Neural cell (in vitro differentiated cells): ENCODE measurements at regions not wholly inside any gene's neighbourhood (a gene's known extent, or its start where the extent isn't known, plus 50 kb on each side); places are given as distances from the start of the nearest gene placed in this dataset.

Experiments
- H2AFZ ChIP-seq: fragments of 200-600, 300-800 bp; sonication (generic), shearing (Covaris generic); 2 replicates; pipeline ENCODE4 v1.6.0; 2014; ENCODE audit warnings: low read depth, mild to moderate bottlenecking, antibody characterized with exemption, low read length, moderate library complexity
- H3F3A ChIP-seq: fragments of 200-600 bp; shearing (Covaris generic); 2 replicates; pipeline ENCODE4 v1.6.1; 2016; ENCODE audit warnings: mild to moderate bottlenecking, moderate library complexity, mixed read lengths, antibody characterized with exemption, low read length; ENCODE audit not compliant: insufficient read depth, poor library complexity, severe bottlenecking
- H3K27ac ChIP-seq: fragments of 200-600, 300-800 bp; sonication (generic), shearing (Covaris generic); 2 replicates; pipeline ENCODE4 v1.5.1; 2014; ENCODE audit warnings: mild to moderate bottlenecking, low read length, moderate library complexity
- H3K27me3 ChIP-seq: fragments of 300-800, 200-600 bp; sonication (generic), shearing (Covaris generic); 2 replicates; pipeline ENCODE4 v1.6.0; 2014; ENCODE audit warnings: mild to moderate bottlenecking, low read depth, low read length, moderate library complexity; ENCODE audit not compliant: insufficient read depth
- H3K36me3 ChIP-seq: fragments of 300-800, 200-600 bp; sonication (generic), shearing (Covaris generic); 2 replicates; pipeline ENCODE4 v1.5.1; 2014; ENCODE audit warnings: mild to moderate bottlenecking, antibody characterized with exemption, low read length, moderate library complexity; ENCODE audit not compliant: insufficient read depth
- H3K4me2 ChIP-seq: fragments of 300-800, 200-600 bp; sonication (generic), shearing (Covaris generic); 2 replicates; pipeline ENCODE4 v1.6.0; 2014; ENCODE audit warnings: mild to moderate bottlenecking, low read length
- H3K4me3 ChIP-seq: fragments of 300-800, 200-600 bp; sonication (generic), shearing (Covaris generic); 2 replicates; pipeline ENCODE4 v1.5.1; 2014; ENCODE audit warnings: mild to moderate bottlenecking, low read length, moderate library complexity
- H3K79me2 ChIP-seq: fragments of 200-600 bp; shearing (Covaris generic); replicated peaks from 2 replicates; pipeline ENCODE4 v1.6.0; 2014; ENCODE audit warnings: mild to moderate bottlenecking, low read length, moderate library complexity; ENCODE audit not compliant: insufficient read depth
- H3K9ac ChIP-seq: fragments of 300-800, 200-600 bp; sonication (generic), shearing (Covaris generic); 2 replicates; pipeline ENCODE4 v1.6.1; 2016; ENCODE audit warnings: mild to moderate bottlenecking, low read length, mixed read lengths
- H3K9me2 ChIP-seq: fragments of 200-600 bp; shearing (Covaris generic); 2 replicates; pipeline ENCODE4 v1.6.1; 2016; ENCODE audit warnings: mild to moderate bottlenecking, low read length, mixed read lengths; ENCODE audit not compliant: insufficient read depth
- H3K9me3 ChIP-seq: fragments of 200-600, 300-800 bp; sonication (generic), shearing (Covaris generic); 2 replicates; pipeline ENCODE4 v1.6.1; 2016; ENCODE audit warnings: mild to moderate bottlenecking, mixed run types, low read length, moderate library complexity, mixed read lengths
- H4K20me1 ChIP-seq: fragments of 200-600 bp; shearing (Covaris generic); 2 replicates; pipeline ENCODE4 v1.6.1; 2016; ENCODE audit warnings: mild to moderate bottlenecking, mixed run types; ENCODE audit not compliant: insufficient read depth
- CTCF ChIP-seq: fragments of 450-650 bp; IDR thresholded peaks from 2 replicates; pipeline ENCODE4 v1.5.1; 2014; ENCODE audit warnings: antibody characterized with exemption, mild to moderate bottlenecking, moderate library complexity; ENCODE audit not compliant: poor library complexity, severe bottlenecking
- EP300 ChIP-seq: fragments of 450-650 bp; conservative IDR thresholded peaks from 2 replicates; pipeline ENCODE4 v1.6.1; 2014; ENCODE audit warnings: antibody characterized with exemption, mild to moderate bottlenecking, moderate library complexity; ENCODE audit not compliant: poor library complexity, severe bottlenecking
- EZH2 ChIP-seq: fragments of 200-600, 300-800 bp; shearing (Covaris generic), sonication (generic); IDR thresholded peaks from 2 replicates; pipeline ENCODE4 v1.6.1; 2014; ENCODE audit warnings: antibody characterized with exemption, low read length, borderline replicate concordance, mild to moderate bottlenecking; ENCODE audit not compliant: insufficient read depth, poor library complexity, severe bottlenecking
- MXI1 ChIP-seq: fragments of 450-650 bp; conservative IDR thresholded peaks from 2 replicates; pipeline ENCODE4 v1.6.1; 2014; ENCODE audit warnings: antibody characterized with exemption, mild to moderate bottlenecking; ENCODE audit not compliant: poor library complexity, severe bottlenecking
- POLR2AphosphoS5 ChIP-seq: IDR thresholded peaks from 2 replicates; pipeline ENCODE4 v1.6.1; 2012
- RAD21 ChIP-seq: fragments of 450-650 bp; conservative IDR thresholded peaks from 2 replicates; pipeline ENCODE4 v1.6.1; 2014; ENCODE audit warnings: antibody characterized with exemption, mild to moderate bottlenecking, moderate library complexity
- REST ChIP-seq: IDR thresholded peaks from 2 replicates; pipeline ENCODE4 v1.6.1; 2012; ENCODE audit warnings: borderline replicate concordance
- SMC3 ChIP-seq: fragments of 450-650 bp; conservative IDR thresholded peaks from 2 replicates; pipeline ENCODE4 v1.6.1; 2014; ENCODE audit warnings: antibody characterized with exemption, mild to moderate bottlenecking, moderate library complexity; ENCODE audit not compliant: poor library complexity
- TAF1 ChIP-seq: IDR thresholded peaks from 2 replicates; pipeline ENCODE4 v1.6.1; 2012; ENCODE audit warnings: low read depth

GRCh38 chr18:25957017-25957416 is 133.4 kb downstream of the SS18 start:
- Histone ChIP-seq H4K20me1 (no peaks in the 10 kb centered on the region), H3F3A (no peaks in the 10 kb centered on the region), H3K4me3 (no peak overlapping the region), H3K9me3 (no peaks in the 10 kb centered on the region), H2AFZ (no peak overlapping the region), H3K9me2 (no peaks in the 10 kb centered on the region), H3K4me2 (no peak overlapping the region), H3K79me2 (no peaks in the 10 kb centered on the region), H3K9ac (no peak overlapping the region), H3K36me3 (no peaks in the 10 kb centered on the region), H3K27ac (no peak overlapping the region), H3K27me3 (no peaks in the 10 kb centered on the region)
- TF ChIP-seq SMC3, result no peak
- TF ChIP-seq REST, result no peak

GRCh38 chr18:25953111-25953510 is 137.3 kb downstream of the SS18 start:
- Histone ChIP-seq H3F3A (no peaks in the 10 kb centered on the region), H4K20me1 (no peaks in the 10 kb centered on the region), H3K4me2 (no peak overlapping the region), H3K36me3 (no peaks in the 10 kb centered on the region), H2AFZ (no peak overlapping the region), H3K9ac (no peak overlapping the region), H3K27me3 (no peaks in the 10 kb centered on the region), H3K79me2 (no peaks in the 10 kb centered on the region), H3K4me3 (no peak overlapping the region), H3K9me2 (no peaks in the 10 kb centered on the region), H3K9me3 (no peaks in the 10 kb centered on the region), H3K27ac (no peak overlapping the region)
- TF ChIP-seq SMC3, result no peak
- TF ChIP-seq EP300, result no peak
- no peak for TF ChIP-seq RAD21
- no peak for TF ChIP-seq MXI1
- no peak for TF ChIP-seq REST
- TF ChIP-seq EZH2, result no peak
- TF ChIP-seq TAF1, result no peak
- TF ChIP-seq CTCF, result no peak
- no peak for TF ChIP-seq POLR2AphosphoS5
